Astrocyte of the cerebellum (primary cell): ENCODE measurements at regions not wholly inside any gene's neighbourhood (a gene's known extent, or its start where the extent isn't known, plus 50 kb on each side); places are given as distances from the start of the nearest gene placed in this dataset.

Experiments used
- DNase-seq: peaks from one replicate; pipeline ENCODE4 v3.0.0-alpha.2; 2011; ENCODE audit warnings: low read depth
- H3K4me3 ChIP-seq: 2 replicates; pipeline ENCODE4 v1.5.1; 2011; ENCODE audit warnings: mild to moderate bottlenecking, low read depth, low read length, moderate library complexity
- CTCF ChIP-seq: IDR thresholded peaks from 2 replicates; pipeline ENCODE4 v1.5.1; 2012; ENCODE audit warnings: low read length, low read depth, moderate library complexity, mild to moderate bottlenecking; ENCODE audit errors: missing control alignments
- in situ Hi-C: cut with HindIII; loops from 2 replicates; pipeline ENCODE4 v1.10.0; 2017; ENCODE audit warnings: low sequenced_read_pairs

- no peak overlapping the region for H3K4me3 ChIP-seq
- no peak for DNase-seq
- in situ Hi-C loops, result no loop called here
- TF ChIP-seq CTCF, result no peak
These were observed 221.9 kb downstream of the ADGRG6 start for GRCh38 chr6:142523515-142524375.

- no peak for TF ChIP-seq CTCF
- in situ Hi-C loops, result loop anchor here (5.0 kb wide), 1 partner anchor 87 kb away; no protein-coding TSS in a partner anchor
- no peak for DNase-seq
- H3K4me3 ChIP-seq, result no peak overlapping the region
These were observed 228.8 kb downstream of the ADGRG6 start for GRCh38 chr6:142530566-142530965.

- H3K4me3 ChIP-seq, result no peak overlapping the region
- in situ Hi-C loops, result loop anchor here (5.0 kb wide), 1 partner anchor 86 kb away; no protein-coding TSS in a partner anchor
- DNase-seq, result no peak
- no peak for TF ChIP-seq CTCF
These were observed 229.9 kb downstream of the ADGRG6 start for GRCh38 chr6:142531727-142532126.

GRCh38 chr6:142534076-142534475 is 232.3 kb downstream of the ADGRG6 start:
- TF ChIP-seq CTCF, result no peak
- in situ Hi-C loops, result loop anchor here (5.0 kb wide), 1 partner anchor 83 kb away; no protein-coding TSS in a partner anchor
- no peak overlapping the region for H3K4me3 ChIP-seq
- no peak for DNase-seq

GRCh38 chr6:142534484-142534883 is 232.7 kb downstream of the ADGRG6 start:
- no peak for TF ChIP-seq CTCF
- H3K4me3 ChIP-seq, result no peak overlapping the region
- in situ Hi-C loops, result loop anchor here (5.0 kb wide), 1 partner anchor 83 kb away; no protein-coding TSS in a partner anchor
- no peak for DNase-seq

- in situ Hi-C loops, result no loop called here
- TF ChIP-seq CTCF, result peak; percentile 23
- H3K4me3 ChIP-seq, result no peak overlapping the region
- DNase-seq, result no peak
These were observed 236.0 kb downstream of the ADGRG6 start for GRCh38 chr6:142537612-142538478.
